ENCODE measurements at regions not wholly inside any gene's neighbourhood (a gene's known extent, or its start where the extent isn't known, plus 50 kb on each side); places are given as distances from the start of the nearest gene placed in this dataset.

DNA sequence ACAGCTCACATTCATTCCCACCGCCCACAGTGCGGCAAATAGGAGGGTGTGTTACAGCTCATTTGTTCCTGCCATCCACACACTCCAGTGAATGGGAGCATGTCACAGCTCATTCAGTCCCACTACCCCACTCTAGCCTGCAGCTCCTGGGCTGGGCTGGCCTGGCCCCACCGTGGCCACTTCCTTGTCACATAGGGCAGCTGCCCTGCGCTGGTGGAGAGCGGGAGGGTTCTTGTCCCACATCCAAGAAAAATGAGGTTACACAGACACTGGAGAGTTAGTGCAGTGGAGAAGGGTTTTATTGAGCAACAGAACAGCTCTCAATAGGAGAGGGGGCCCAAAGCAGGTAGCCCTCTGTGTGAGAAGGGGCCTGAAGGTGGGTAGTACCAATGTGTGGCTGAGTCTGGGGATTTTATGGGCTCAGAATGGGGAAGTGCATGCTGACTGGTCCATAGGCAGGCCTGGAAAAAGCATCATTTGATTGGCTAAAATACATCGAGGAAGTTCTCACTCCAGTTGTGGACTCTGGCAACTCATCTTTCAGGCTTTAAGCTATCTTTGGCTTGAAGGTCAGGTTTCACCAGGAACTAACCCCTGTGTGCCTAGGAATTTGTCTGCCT, 249.7 kb downstream of the ETAA1 start:
- no peak overlapping the region for H3K9ac ChIP-seq (ENCODE audit: low read depth, low read length)
- no peak for ATAC-seq (ENCODE audit: insufficient read depth, low read depth)
- H3K27me3 ChIP-seq (ENCODE audit: insufficient read depth, low read length, poor library complexity) = no peaks in the 10 kb centered on the region
- H3K4me3 ChIP-seq (ENCODE audit: low read depth in 1 of 2, low read length in 2 of 2) = no peak overlapping the region
- DNase-seq = no peak
- TF ChIP-seq CTCF (IDR thresholded peaks at IDR 0.05; ENCODE audit: borderline replicate concordance, extremely low read depth, low read length, poor library complexity, severe bottlenecking) (no peak), EZH2 (IDR thresholded peaks at IDR 0.05; ENCODE audit: borderline replicate concordance, low read depth, low read length, severe bottlenecking) (no peak)
- H4K20me1 ChIP-seq (ENCODE audit: insufficient read depth, low read length) = no peaks in the 10 kb centered on the region
- H3K4me1 ChIP-seq (ENCODE audit: insufficient read depth, low read length) = no peaks in the 10 kb centered on the region
- H3K79me2 ChIP-seq (ENCODE audit: insufficient read depth, low read length) = no peaks in the 10 kb centered on the region
- no peak overlapping the region for H2AFZ ChIP-seq (ENCODE audit: low read depth, low read length)
- no peak overlapping the region for H3K4me2 ChIP-seq (ENCODE audit: insufficient read depth, low read length)
- no peak overlapping the region for H3K27ac ChIP-seq (ENCODE audit: low read length)
- no peaks in the 10 kb centered on the region for H3K36me3 ChIP-seq (ENCODE audit: insufficient read depth, low read length)
- H3K9me3 ChIP-seq (ENCODE audit: insufficient read depth, low read length, severe bottlenecking) = peaks cover 12% of the 10 kb centered on the region

GRCh38 chr2:67649331-67650261, 252.5 kb downstream of the ETAA1 start:
- Histone ChIP-seq H3K4me2 (ENCODE audit: insufficient read depth, low read length) (no peak overlapping the region), H3K27ac (ENCODE audit: low read length) (no peak overlapping the region), H4K20me1 (ENCODE audit: insufficient read depth, low read length) (no peaks in the 10 kb centered on the region), H2AFZ (ENCODE audit: low read depth, low read length) (no peak overlapping the region), H3K27me3 (ENCODE audit: insufficient read depth, low read length, poor library complexity) (no peaks in the 10 kb centered on the region), H3K4me1 (ENCODE audit: insufficient read depth, low read length) (no peaks in the 10 kb centered on the region), H3K79me2 (ENCODE audit: insufficient read depth, low read length) (no peaks in the 10 kb centered on the region), H3K9ac (ENCODE audit: low read depth, low read length) (no peak overlapping the region), H3K9me3 (ENCODE audit: insufficient read depth, low read length, severe bottlenecking) (peaks cover 12% of the 10 kb centered on the region), H3K4me3 (ENCODE audit: low read depth in 1 of 2, low read length in 2 of 2) (no peak overlapping the region), H3K36me3 (ENCODE audit: insufficient read depth, low read length) (no peaks in the 10 kb centered on the region)
- ATAC-seq (ENCODE audit: insufficient read depth, low read depth) = no peak
- DNase-seq = no peak
- no peak for TF ChIP-seq EZH2 (IDR thresholded peaks at IDR 0.05; ENCODE audit: borderline replicate concordance, low read depth, low read length, severe bottlenecking)
- TF ChIP-seq CTCF (IDR thresholded peaks at IDR 0.05; ENCODE audit: borderline replicate concordance, extremely low read depth, low read length, poor library complexity, severe bottlenecking) = no peak

GRCh38 chr2:67650291-67651133, 253.4 kb downstream of the ETAA1 start:
- Histone ChIP-seq H3K9me3 (ENCODE audit: insufficient read depth, low read length, severe bottlenecking) (peaks cover 12% of the 10 kb centered on the region), H3K9ac (ENCODE audit: low read depth, low read length) (no peak overlapping the region), H3K27me3 (ENCODE audit: insufficient read depth, low read length, poor library complexity) (no peaks in the 10 kb centered on the region), H3K27ac (ENCODE audit: low read length) (no peak overlapping the region), H3K79me2 (ENCODE audit: insufficient read depth, low read length) (no peaks in the 10 kb centered on the region), H3K4me1 (ENCODE audit: insufficient read depth, low read length) (no peaks in the 10 kb centered on the region), H3K4me3 (ENCODE audit: low read depth in 1 of 2, low read length in 2 of 2) (no peak overlapping the region), H4K20me1 (ENCODE audit: insufficient read depth, low read length) (no peaks in the 10 kb centered on the region), H2AFZ (ENCODE audit: low read depth, low read length) (no peak overlapping the region), H3K4me2 (ENCODE audit: insufficient read depth, low read length) (no peak overlapping the region), H3K36me3 (ENCODE audit: insufficient read depth, low read length) (no peaks in the 10 kb centered on the region)
- ATAC-seq (ENCODE audit: insufficient read depth, low read depth) = no peak
- TF ChIP-seq EZH2 (IDR thresholded peaks at IDR 0.05; ENCODE audit: borderline replicate concordance, low read depth, low read length, severe bottlenecking) = no peak
- peak; percentile 36 for TF ChIP-seq CTCF (IDR thresholded peaks at IDR 0.05; ENCODE audit: borderline replicate concordance, extremely low read depth, low read length, poor library complexity, severe bottlenecking)
- no peak for DNase-seq

Data from DND-41 (cell line).